Mucosa of stomach (tissue), 1 donor: ENCODE measurements at regions not wholly inside any gene's neighbourhood (a gene's known extent, or its start where the extent isn't known, plus 50 kb on each side); places are given as distances from the start of the nearest gene placed in this dataset.

ENCODE experiments used
- H3K27me3 ChIP-seq: one replicate; pipeline ENCODE4 v1.7.0; 2013; ENCODE audit warnings: mild to moderate bottlenecking, low read length; ENCODE audit not compliant: control insufficient read depth, insufficient read depth
- H3K36me3 ChIP-seq: one replicate; pipeline ENCODE4 v1.7.0; 2013; ENCODE audit warnings: low read length; ENCODE audit not compliant: control insufficient read depth, insufficient read depth
- H3K4me1 ChIP-seq: one replicate; pipeline ENCODE4 v1.7.0; 2013; ENCODE audit warnings: mild to moderate bottlenecking, low read length; ENCODE audit not compliant: control insufficient read depth, insufficient read depth
- H3K4me3 ChIP-seq: one replicate; pipeline ENCODE4 v1.7.0; 2013; ENCODE audit warnings: low read length
- H3K9ac ChIP-seq: one replicate; pipeline ENCODE4 v1.7.0; 2013; ENCODE audit warnings: mild to moderate bottlenecking, low read length, moderate library complexity
- H3K9me3 ChIP-seq: one replicate; pipeline ENCODE4 v1.7.0; 2013; ENCODE audit warnings: mild to moderate bottlenecking, low read length, moderate library complexity; ENCODE audit not compliant: control insufficient read depth
- donor health status: Pancreatic carcinoma.

DNA sequence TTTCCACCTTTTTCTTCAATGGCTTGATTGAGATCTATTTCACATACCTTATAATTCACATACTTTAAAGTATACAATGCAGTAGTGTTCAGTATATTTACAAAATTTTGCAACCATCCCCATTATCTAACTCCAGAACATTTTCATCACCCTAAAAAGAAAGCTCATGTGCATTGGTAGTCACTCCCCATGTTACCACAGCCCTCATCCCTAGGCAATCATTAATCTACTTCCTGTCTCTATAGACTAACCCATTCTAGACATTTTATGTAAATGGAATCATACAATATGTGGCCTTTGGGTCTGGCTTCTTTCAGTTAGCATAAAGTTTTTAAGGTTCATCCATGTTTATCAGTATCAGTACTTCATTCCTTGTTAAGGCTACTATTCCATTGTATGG lies 214.2 kb downstream of the WDR11 start:
- H3K4me1 ChIP-seq: peaks cover 24% of the 10 kb centered on the region
- no peak overlapping the region for H3K9ac ChIP-seq
- H3K27me3 ChIP-seq: no peaks in the 10 kb centered on the region
- no peaks in the 10 kb centered on the region for H3K36me3 ChIP-seq
- H3K4me3 ChIP-seq: no peak overlapping the region
- no peaks in the 10 kb centered on the region for H3K9me3 ChIP-seq

- Histone ChIP-seq H3K9ac (no peak overlapping the region), H3K36me3 (no peaks in the 10 kb centered on the region), H3K27me3 (no peaks in the 10 kb centered on the region)
These were observed 218.1 kb downstream of the WDR11 start for GRCh38 chr10:121069061-121069850.

DNA sequence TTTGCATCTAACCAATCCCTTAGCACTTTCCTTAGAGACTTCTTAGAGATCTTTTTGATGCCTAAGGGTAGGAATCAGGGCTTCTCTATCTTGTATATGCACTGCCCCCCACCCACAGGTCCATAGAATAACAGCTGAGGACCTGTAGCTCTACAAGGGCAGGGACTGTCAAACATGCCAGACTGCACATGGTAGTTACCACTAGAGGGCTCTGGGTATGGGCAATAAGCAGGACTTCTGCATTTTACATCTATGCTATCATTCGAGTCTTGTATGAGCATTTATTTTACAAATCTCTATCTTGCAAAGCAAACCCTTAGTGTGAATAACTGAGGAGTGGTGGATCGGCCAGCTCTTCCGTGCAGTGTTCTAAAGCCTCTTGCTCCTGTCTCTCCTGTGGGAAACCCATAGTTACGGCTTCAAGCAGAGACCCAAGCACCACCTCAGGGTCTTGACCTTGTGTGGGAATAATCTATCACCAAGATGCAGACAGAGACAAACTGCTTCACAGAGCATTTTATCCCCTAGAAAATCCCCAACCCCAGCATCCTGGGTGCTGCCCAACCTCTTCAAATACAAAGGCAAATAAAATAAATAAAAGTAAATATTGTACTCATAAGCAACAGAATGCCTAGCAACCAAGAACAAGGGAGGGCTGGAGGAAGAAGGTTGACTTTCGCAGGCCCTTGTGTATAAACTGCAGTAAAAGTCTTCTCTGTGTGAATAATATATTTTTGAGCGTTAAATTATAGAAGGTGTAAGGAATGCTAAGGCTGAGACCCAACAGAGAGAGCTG lies 219.3 kb downstream of the WDR11 start:
- Histone ChIP-seq H3K27me3 (no peaks in the 10 kb centered on the region), H3K4me1 (peaks cover 25% of the 10 kb centered on the region), H3K4me3 (no peak overlapping the region), H3K36me3 (no peaks in the 10 kb centered on the region), H3K9me3 (no peaks in the 10 kb centered on the region), H3K9ac (no peak overlapping the region)

More at GRCh38 chr10:121069061-121069850, 218.1 kb downstream of the WDR11 start:
- H3K9me3 ChIP-seq: no peaks in the 10 kb centered on the region
- no peak overlapping the region for H3K4me3 ChIP-seq
- H3K4me1 ChIP-seq: peaks cover 25% of the 10 kb centered on the region

GRCh38 chr10:121071901-121072300 lies 220.7 kb downstream of the WDR11 start:
- H3K4me3 ChIP-seq: no peak overlapping the region
- peaks cover 35% of the 10 kb centered on the region for H3K4me1 ChIP-seq
- no peaks in the 10 kb centered on the region for H3K27me3 ChIP-seq
- no peaks in the 10 kb centered on the region for H3K36me3 ChIP-seq
- no peaks in the 10 kb centered on the region for H3K9me3 ChIP-seq
- no peak overlapping the region for H3K9ac ChIP-seq

GRCh38 chr10:121073728-121074127 lies 222.6 kb downstream of the WDR11 start:
- H3K27me3 ChIP-seq: no peaks in the 10 kb centered on the region
- no peaks in the 10 kb centered on the region for H3K9me3 ChIP-seq
- H3K4me1 ChIP-seq: peaks cover 40% of the 10 kb centered on the region
- no peak overlapping the region for H3K4me3 ChIP-seq
- H3K9ac ChIP-seq: no peak overlapping the region
- H3K36me3 ChIP-seq: no peaks in the 10 kb centered on the region

DNA sequence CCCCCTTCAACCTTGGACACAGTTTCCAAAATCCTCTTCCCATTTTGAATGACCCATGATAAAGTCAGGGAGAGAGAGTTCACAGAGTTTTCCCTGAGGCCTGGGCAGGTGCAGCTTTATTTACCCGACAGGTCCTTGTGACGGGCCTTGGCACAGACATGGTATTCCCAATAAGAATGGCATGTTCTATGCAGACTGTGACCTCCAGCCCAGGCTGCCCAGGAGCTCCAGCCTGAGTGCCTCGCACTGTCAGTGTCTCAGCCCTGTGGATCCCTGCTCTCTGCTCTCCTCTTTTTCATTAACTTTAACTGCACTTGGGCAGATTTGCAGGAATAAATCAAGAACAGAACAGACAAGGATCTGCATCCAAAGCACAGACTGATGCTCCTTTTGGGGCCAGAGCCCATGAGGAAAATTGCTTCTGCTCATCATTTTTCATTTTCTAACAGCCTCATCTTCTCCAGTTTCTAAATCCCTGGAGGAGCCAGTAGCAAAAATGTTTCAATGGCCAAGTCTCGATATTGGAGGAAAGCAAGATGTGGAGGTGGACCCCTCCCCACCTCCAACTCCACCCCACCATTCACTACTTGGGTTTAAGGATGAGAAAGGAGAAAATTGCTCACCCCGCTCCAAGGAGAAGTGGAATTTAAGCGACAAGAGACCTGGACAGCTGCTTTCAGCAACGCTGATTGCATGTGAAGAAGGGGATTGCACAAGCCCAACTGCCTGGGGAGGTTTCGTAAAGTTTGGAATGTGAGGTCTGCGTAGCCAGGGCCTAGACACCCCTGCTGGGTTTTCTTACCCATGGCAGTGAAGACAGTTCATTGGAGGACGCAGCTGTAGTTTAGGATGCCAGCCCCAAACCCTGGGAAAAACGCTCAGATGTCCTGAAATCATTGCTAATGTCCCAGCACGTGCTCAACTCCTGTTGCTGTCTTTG lies 225.9 kb downstream of the WDR11 start:
- no peaks in the 10 kb centered on the region for H3K27me3 ChIP-seq
- H3K9me3 ChIP-seq: no peaks in the 10 kb centered on the region
- H3K36me3 ChIP-seq: no peaks in the 10 kb centered on the region
- no peak overlapping the region for H3K9ac ChIP-seq
- H3K4me1 ChIP-seq: peaks cover 25% of the 10 kb centered on the region
- H3K4me3 ChIP-seq: no peak overlapping the region

DNA sequence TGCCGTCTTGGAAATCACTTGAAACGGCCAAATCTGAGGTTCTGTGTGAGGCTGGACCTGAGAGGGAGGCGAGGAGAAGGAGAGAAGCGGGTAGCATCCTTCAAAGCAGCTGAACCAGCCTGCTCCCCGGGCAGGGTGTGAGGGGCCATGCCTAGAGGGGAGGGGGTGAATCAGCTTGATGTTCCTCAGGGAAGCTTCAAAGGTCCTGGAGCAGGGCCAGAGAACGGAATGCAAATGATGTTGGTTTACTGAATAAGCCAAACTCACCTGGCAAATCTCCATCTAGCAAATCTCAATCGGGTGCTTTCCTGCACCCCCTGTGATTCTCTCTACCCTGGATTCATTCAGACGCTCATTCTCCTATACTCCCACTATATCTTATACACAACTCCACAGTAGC lies 226.9 kb downstream of the WDR11 start:
- H3K27me3 ChIP-seq: no peaks in the 10 kb centered on the region
- H3K9ac ChIP-seq: no peak overlapping the region
- no peak overlapping the region for H3K4me3 ChIP-seq
- no peaks in the 10 kb centered on the region for H3K36me3 ChIP-seq
- peaks cover 25% of the 10 kb centered on the region for H3K4me1 ChIP-seq
- no peaks in the 10 kb centered on the region for H3K9me3 ChIP-seq

DNA sequence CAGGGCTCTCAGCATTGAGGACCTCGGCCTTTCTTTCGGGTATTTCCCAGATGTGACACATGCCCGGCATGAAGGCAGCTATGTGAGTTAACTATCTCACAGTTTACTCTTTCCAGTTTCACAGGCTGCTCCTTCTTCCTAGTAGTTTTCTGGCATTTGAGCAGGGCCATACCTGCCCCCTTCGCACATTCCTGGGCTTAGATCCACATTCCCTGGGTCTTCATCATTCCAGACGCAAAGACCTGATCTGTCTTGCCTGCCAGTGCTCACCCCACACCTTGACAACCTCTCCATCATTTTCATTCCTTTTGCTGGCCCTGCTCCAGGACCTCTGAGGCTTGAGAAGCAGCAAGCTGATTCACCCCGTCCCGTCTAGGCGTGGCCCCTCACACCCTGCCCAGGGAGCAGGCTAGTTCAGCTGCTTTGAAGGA lies 227.5 kb downstream of the WDR11 start:
- Histone ChIP-seq H3K4me3 (no peak overlapping the region), H3K9ac (no peak overlapping the region), H3K9me3 (no peaks in the 10 kb centered on the region), H3K27me3 (no peaks in the 10 kb centered on the region), H3K36me3 (no peaks in the 10 kb centered on the region), H3K4me1 (peaks cover 25% of the 10 kb centered on the region)

DNA sequence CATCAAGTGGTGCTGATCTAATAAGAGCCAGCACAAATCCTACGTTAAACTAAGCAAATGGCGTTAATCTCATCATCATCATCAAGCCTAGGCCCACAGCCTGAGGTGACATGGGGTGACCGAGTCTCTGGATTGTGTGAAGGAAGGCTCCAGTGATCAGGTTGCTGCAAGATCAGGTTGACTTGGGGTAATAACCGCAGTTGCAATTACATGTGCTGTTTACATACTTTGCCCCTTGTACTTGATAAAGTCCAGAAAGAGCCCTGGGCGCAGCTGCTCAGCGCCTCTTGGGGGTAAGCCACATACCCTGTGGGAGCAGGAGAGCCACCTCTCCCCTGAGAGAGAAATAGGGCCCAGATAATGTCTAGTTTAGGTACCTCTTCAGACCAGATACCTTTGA lies 228.1 kb downstream of the WDR11 start:
- Histone ChIP-seq H3K27me3 (no peaks in the 10 kb centered on the region), H3K9ac (no peak overlapping the region), H3K9me3 (no peaks in the 10 kb centered on the region), H3K36me3 (no peaks in the 10 kb centered on the region), H3K4me3 (no peak overlapping the region), H3K4me1 (peaks cover 25% of the 10 kb centered on the region)

DNA sequence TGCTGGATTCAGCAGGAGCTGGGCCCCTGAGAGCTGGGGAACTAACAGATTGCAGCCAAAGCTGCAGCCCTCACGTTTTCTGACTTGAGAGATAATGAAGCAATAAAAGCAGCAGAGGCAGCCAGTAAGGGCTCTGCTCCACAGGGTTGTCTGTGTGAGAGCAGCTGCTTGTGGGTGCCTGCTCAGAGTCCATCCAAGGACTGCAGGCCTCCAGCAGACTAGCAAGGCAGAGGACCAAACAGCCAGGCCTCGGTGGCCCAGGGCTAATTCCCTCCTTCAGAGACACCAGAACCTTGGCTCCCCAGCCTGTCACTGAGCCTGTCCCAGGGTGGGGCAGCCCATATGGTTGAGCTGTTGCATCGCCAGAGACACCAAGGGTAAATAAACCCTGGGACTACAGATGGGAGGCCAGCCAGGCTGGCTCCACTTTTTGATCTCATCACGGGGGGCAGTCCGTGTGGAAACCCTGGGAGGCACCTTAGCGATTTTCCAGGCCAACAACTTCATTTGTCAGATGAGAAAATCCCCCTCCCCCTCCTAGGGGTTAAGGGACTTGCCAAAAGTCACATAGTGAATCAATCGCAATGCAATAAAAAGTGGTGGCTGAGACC lies 229.2 kb downstream of the WDR11 start:
- H3K9me3 ChIP-seq: no peaks in the 10 kb centered on the region
- no peak overlapping the region for H3K4me3 ChIP-seq
- no peak overlapping the region for H3K9ac ChIP-seq
- peaks cover 25% of the 10 kb centered on the region for H3K4me1 ChIP-seq
- no peaks in the 10 kb centered on the region for H3K27me3 ChIP-seq
- H3K36me3 ChIP-seq: no peaks in the 10 kb centered on the region

- Histone ChIP-seq H3K4me1 (peaks cover 20% of the 10 kb centered on the region), H3K36me3 (no peaks in the 10 kb centered on the region), H3K9ac (no peak overlapping the region), H3K4me3 (no peak overlapping the region), H3K27me3 (no peaks in the 10 kb centered on the region), H3K9me3 (no peaks in the 10 kb centered on the region)
These were observed 230.1 kb downstream of the WDR11 start for GRCh38 chr10:121081306-121081705.
